Inferior parietal cortex (tissue), 1 donor: ENCODE measurements at regions not wholly inside any gene's neighbourhood (a gene's known extent, or its start where the extent isn't known, plus 50 kb on each side); places are given as distances from the start of the nearest gene placed in this dataset.

Source experiments
- DNase-seq: peaks from one replicate; pipeline ENCODE4 v3.0.0-alpha.2; 2016; ENCODE audit errors: extremely low spot score

GRCh38 chr9:85260275-85260845, 481.4 kb downstream of the AGTPBP1 start:
- no peak for DNase-seq

GRCh38 chr9:85258823-85259370, 482.9 kb downstream of the AGTPBP1 start:
- peak; percentile 84 for DNase-seq

GRCh38 chr9:85258236-85258635, 483.5 kb downstream of the AGTPBP1 start:
- no peak for DNase-seq

- DNase-seq: no peak
These were observed 492.5 kb downstream of the AGTPBP1 start for GRCh38 chr9:85249313-85249621.

GRCh38 chr9:85248514-85249312, 493.0 kb downstream of the AGTPBP1 start:
- DNase-seq: no peak

GRCh38 chr9:85246541-85246940, 495.2 kb downstream of the AGTPBP1 start:
- DNase-seq: no peak

GRCh38 chr9:85244856-85245255, 496.9 kb downstream of the AGTPBP1 start:
- DNase-seq: no peak

GRCh38 chr9:85243977-85244376, 497.8 kb downstream of the AGTPBP1 start:
- DNase-seq: no peak

- no peak for DNase-seq
These were observed 504.3 kb downstream of the AGTPBP1 start for GRCh38 chr9:85237478-85237877.

GRCh38 chr9:85230081-85230480, 511.7 kb downstream of the AGTPBP1 start:
- no peak for DNase-seq

- DNase-seq: no peak
These were observed 513.5 kb downstream of the AGTPBP1 start for GRCh38 chr9:85228111-85228855.

- DNase-seq: no peak
These were observed 516.6 kb downstream of the AGTPBP1 start for GRCh38 chr9:85225180-85225579.

- DNase-seq: no peak
These were observed 517.0 kb downstream of the AGTPBP1 start for GRCh38 chr9:85224729-85225128.

GRCh38 chr9:85224301-85224700, 517.5 kb downstream of the AGTPBP1 start:
- DNase-seq: no peak

GRCh38 chr9:85223506-85224125, 518.1 kb downstream of the AGTPBP1 start:
- no peak for DNase-seq

- no peak for DNase-seq
These were observed 525.2 kb downstream of the AGTPBP1 start for GRCh38 chr9:85216601-85217000.

GRCh38 chr9:85215961-85216360, 525.8 kb downstream of the AGTPBP1 start:
- no peak for DNase-seq

- DNase-seq: no peak
These were observed 526.3 kb downstream of the AGTPBP1 start for GRCh38 chr9:85215416-85215815.

- no peak for DNase-seq
These were observed 527.8 kb downstream of the AGTPBP1 start for GRCh38 chr9:85213650-85214607.

GRCh38 chr9:85212887-85213286, 528.9 kb downstream of the AGTPBP1 start:
- no peak for DNase-seq

GRCh38 chr9:85212209-85212608, 529.5 kb downstream of the AGTPBP1 start:
- no peak for DNase-seq
